ENCODE measurements at regions not wholly inside any gene's neighbourhood (a gene's known extent, or its start where the extent isn't known, plus 50 kb on each side); places are given as distances from the start of the nearest gene placed in this dataset.

- no peak for TF ChIP-seq POLR2AphosphoS5 (IDR thresholded peaks at IDR 0.05; ENCODE audit: low read depth, low read length)
- no peak for TF ChIP-seq EP300 (IDR thresholded peaks at IDR 0.05; ENCODE audit: borderline replicate concordance in 1 of 2, low read depth in 1 of 2, low read length in 1 of 2)
- no peak for TF ChIP-seq ZBTB33 (IDR thresholded peaks at IDR 0.05; ENCODE audit: borderline replicate concordance, low read depth)
- no peak for TF ChIP-seq FOXM1 (IDR thresholded peaks at IDR 0.05; ENCODE audit: low read depth)
- TF ChIP-seq USF2 (IDR thresholded peaks at IDR 0.05; ENCODE audit: borderline replicate concordance, low read depth, low read length) = no peak
- no peak for TF ChIP-seq CTCF (IDR thresholded peaks at IDR 0.05)
- TF ChIP-seq MAX (IDR thresholded peaks at IDR 0.05; ENCODE audit: low read depth) = no peak
- no peak for TF ChIP-seq RFX5 (IDR thresholded peaks at IDR 0.05; ENCODE audit: low read length)
- TF ChIP-seq REST (IDR thresholded peaks at IDR 0.05; ENCODE audit: low read depth, low read length) = no peak
- TF ChIP-seq TAF1 (IDR thresholded peaks at IDR 0.05; ENCODE audit: borderline replicate concordance, low read depth, low read length) = no peak
Measured at GRCh38 chr6:15715060-15715459, 52.2 kb upstream of the DTNBP1 start.
